ENCODE measurements at regions not wholly inside any gene's neighbourhood (a gene's known extent, or its start where the extent isn't known, plus 50 kb on each side); places are given as distances from the start of the nearest gene placed in this dataset.

DNA sequence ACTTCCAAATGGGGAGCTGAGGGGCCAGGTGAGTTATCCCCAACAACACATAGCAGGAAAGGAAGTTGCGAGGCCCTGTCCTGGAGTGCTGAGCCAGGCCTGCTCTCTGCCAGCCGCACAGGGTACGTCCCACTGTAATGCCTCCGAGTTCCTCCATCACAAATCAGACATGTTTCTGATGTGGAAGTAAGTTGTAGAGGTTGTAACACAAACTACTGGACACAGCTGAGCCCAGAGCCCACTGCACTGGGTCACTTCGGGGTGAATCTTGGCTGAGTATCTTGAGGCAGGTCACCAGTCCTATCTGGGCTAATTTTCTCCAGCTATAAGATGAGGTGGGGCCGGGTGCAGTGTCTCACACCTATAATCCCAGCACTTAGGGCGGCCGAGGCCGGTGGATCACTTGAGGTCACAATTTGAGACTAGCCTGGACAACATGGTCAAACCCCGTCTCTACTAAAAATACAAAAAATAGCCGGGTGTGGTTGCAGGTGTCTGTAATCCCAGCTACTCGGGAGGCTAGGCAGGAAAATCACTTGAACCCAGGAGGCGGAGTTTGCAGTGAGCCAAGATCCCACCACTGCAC is 100.8 kb upstream of the CDH5 start:
- TF ChIP-seq, protein P1, sequence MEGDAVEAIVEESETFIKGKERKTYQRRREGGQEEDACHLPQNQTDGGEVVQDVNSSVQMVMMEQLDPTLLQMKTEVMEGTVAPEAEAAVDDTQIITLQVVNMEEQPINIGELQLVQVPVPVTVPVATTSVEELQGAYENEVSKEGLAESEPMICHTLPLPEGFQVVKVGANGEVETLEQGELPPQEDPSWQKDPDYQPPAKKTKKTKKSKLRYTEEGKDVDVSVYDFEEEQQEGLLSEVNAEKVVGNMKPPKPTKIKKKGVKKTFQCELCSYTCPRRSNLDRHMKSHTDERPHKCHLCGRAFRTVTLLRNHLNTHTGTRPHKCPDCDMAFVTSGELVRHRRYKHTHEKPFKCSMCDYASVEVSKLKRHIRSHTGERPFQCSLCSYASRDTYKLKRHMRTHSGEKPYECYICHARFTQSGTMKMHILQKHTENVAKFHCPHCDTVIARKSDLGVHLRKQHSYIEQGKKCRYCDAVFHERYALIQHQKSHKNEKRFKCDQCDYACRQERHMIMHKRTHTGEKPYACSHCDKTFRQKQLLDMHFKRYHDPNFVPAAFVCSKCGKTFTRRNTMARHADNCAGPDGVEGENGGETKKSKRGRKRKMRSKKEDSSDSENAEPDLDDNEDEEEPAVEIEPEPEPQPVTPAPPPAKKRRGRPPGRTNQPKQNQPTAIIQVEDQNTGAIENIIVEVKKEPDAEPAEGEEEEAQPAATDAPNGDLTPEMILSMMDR (conservative IDR thresholded peaks at IDR 0.05; ENCODE audit: low read length): no peak
- TF ChIP-seq EZH2phosphoT487 (IDR thresholded peaks at IDR 0.05; ENCODE audit: borderline replicate concordance, low read depth, low read length): no peak
